ENCODE measurements at regions not wholly inside any gene's neighbourhood (a gene's known extent, or its start where the extent isn't known, plus 50 kb on each side); places are given as distances from the start of the nearest gene placed in this dataset.
"Not testable (repeated sequence)": the region's sequence is repeated elsewhere in the genome, so short reads cannot be mapped to it uniquely, and the experiment has no call there.

DNA sequence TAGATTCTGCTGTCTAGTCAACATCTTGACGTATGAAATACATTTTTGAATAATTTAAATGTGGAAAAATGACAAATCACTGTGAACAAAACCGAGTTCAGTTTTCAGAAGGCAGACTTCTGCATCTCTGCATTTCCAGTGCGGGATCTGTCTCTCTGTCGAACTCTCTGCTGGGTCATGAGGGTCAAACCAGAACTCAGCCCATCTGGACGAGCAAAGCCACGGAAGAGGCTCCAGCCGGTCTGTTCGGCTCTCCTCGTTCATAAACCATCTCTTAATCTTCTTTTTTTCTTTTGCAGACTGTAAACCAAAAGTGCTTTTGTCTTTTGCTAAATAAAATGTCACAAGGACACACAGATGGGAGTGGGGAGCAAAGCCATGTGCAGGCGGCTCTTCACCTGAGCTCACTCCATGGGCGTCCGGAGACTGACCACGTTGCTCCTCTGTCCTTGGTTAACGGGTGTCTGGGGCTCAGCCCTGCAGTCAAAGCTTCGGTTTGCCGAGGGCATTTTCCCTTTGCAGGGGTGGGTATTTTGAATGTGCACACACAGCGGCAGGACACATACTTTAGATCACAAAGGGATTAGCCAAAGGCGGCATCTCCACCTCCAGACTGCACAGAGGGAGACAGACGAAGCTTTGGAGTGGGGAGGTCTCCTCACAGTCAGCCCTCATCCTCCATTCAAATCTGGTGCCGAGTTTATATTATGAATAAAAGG, 737.9 kb upstream of the SALL3 start:
- no peak for DNase-seq

GRCh38 chr18:78242254-78242643, 737.4 kb upstream of the SALL3 start:
- DNase-seq, result no peak

DNA sequence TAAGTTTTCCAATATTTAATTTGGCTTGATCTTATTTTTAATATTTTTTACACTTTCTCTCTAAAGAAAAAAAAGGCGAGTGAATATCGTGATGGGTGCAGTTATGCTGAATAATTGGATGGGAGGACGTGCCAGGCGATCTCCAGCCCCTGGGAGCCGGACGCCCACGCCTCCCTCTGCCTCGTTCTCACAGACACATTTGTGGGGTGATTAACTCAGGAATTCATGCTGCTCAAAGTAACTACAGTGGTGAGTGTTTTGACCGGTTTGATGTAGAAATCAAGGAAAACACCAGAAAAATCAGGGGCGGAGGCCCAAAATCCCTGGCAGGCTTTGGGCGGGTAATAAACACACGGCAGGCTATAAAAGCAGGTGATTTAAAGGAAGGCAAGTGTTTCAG, 736.8 kb upstream of the SALL3 start:
- no peak for DNase-seq

DNA sequence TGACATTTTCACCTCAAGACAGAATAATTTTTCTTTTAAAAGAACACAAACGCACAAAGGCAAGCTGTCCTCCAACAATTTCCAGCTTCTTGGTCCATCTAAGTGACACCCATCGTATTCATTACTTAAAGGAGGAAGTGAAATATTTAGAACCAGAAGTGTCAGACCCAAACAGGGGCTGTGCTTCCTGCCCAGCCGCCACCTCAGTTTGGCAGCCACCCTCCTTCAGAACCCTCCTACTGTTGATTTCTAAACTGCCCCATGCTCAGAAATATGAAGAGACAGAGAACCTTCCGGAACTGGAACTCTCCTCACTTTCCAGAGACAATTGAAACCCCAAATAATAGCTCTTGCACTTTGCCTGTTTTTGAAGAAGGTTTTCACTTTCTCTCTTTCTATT, 734.8 kb upstream of the SALL3 start:
- DNase-seq, result no peak

GRCh38 chr18:78245451-78245850, 734.2 kb upstream of the SALL3 start:
- DNase-seq, result no peak

DNA sequence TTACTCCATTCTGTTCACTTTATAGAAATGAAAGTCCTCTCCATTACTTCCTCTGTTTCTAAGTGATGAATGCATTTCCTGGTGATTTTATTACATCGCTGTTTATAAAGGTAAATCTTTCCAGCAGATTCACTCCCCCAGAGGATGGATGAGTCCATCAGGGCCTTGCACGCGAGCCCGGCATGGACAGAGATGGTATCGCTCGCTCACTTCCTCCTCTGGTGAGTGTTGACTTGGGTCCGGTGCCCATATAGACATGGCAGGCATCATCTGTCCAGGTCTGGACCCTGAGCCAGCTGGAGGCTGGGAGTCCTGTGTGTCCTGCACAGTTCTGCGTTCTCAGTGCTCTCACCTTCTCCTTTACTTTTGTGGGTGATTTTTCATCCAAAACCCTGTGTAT, 733.6 kb upstream of the SALL3 start:
- no peak for DNase-seq

GRCh38 chr18:78246588-78246987, 733.0 kb upstream of the SALL3 start:
- no peak for DNase-seq

- no peak for DNase-seq
Measured at GRCh38 chr18:78247615-78248289, 731.9 kb upstream of the SALL3 start.

GRCh38 chr18:78255013-78255412, 724.6 kb upstream of the SALL3 start:
- no peak for DNase-seq

- peak; percentile 4 for DNase-seq
Measured at GRCh38 chr18:78268226-78268988, 711.2 kb upstream of the SALL3 start.

DNA sequence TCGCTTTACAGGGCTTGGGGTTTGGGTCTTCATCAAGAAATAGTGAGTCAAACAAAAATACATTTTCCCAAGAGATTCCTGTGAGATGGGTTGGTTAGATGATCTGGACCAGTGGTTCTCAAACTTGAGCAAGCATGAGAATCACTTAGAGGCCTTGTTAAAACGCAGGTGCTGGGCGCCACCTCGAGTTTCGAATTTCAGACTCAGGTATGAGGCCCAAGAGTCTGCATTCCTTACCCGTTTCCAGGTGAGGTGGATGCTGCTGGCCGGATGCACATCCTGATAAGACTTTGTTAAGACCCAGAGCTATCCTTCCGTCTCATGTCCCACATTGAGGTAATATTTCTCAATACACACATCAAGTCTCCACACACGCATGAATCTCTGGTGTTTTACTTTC, 707.8 kb upstream of the SALL3 start:
- no peak for DNase-seq

DNA sequence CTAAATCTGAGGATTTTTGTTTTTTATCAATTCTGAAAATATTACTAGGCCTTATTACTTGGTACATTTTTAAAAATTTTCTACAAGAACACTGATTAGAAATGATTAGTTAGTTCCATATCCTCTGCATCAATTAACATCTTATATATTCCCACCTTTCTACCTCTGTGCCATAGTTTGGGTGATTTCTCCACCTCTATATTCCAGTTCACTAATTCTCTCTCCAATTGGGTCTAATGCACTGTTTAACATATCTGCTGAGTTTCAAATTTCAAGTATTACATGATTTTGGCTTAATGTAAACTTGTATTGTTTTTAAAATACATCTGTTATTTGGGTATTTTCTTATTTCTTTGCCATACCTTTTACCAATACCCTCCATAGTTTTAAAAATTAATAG, 705.7 kb upstream of the SALL3 start:
- no peak for DNase-seq

- not testable (repeated sequence) for DNase-seq
Measured at GRCh38 chr18:78283425-78283824, 696.2 kb upstream of the SALL3 start.

DNA sequence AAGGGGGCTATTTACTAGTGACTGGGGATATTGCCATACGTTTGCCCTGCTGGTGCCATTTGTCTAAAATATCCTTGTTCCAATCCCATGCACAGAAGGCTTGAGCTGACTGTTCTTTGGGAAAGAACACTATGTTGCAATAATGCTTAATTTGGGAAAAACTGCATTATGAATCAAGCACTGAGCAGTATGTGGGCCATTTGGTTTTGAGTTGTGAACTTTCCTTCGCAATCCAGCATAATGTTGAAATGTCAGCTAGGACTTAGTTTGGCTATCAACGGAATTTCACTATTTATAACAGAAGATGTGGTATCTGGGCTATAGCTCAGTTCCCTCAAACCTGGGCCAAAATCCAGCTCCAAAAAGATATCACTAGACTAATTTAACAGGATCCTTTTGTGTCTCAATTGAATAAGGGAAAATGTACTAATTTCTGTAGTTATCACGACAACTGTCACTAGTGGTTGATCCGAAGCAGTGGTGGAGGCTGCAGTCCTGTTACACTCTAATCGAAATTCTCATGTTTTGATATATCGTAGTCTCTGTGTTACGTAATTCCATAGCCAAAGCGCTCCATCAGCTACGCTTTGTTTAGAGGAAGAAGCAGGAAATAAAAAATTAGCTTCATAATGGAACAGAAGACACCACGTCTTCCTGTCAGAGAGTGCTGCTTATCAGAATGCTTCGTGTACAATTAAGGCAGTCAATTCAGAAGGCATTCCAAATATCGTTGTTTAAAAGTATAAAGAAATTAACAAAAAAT, 686.8 kb upstream of the SALL3 start:
- DNase-seq, result no peak

- no peak for DNase-seq
Measured at GRCh38 chr18:78293540-78293939, 686.1 kb upstream of the SALL3 start.

- DNase-seq, result no peak
Measured at GRCh38 chr18:78293940-78294541, 685.6 kb upstream of the SALL3 start.

DNA sequence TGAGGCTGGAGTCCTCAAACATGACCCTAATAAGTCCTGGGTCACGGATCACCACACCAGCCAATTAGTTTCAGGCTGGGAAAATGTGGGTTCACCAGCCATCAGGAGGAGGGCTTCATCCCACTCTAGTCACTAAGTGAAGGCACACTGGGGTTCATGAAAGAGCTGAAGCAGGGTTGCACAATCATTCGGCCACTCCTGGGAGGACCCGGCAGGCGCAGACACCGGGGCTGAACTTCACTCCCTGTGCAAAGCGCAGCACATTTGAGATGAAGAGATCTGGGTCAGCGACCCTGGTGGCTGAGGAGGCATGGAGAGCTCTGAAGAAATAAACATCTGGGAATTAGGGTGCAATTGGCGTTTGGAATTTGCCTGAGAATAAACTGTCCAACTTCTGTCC, 684.4 kb upstream of the SALL3 start:
- DNase-seq, result no peak

- no peak for DNase-seq
Measured at GRCh38 chr18:78296166-78296565, 683.5 kb upstream of the SALL3 start.

DNA sequence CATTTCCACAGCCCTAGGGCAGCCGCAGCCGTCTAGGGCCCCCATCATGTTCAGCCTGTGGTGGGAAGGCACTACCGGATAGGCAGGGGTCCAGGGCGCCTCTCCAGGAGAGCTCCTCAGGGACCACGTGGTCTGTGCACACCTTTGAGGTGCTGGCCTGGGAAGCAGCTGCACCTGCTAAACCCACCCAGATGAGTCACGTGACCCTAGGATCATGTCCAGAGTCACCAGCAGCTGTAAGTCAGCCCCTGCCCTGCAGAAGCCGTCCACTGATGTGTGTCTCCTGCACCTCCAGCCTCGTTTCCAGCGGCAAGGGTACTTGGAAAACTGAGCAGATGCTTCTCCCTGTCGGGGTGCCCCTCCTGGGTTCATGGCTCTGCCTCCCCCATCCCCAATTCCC, 682.6 kb upstream of the SALL3 start:
- DNase-seq, result no peak

GRCh38 chr18:78303519-78304191, 676.0 kb upstream of the SALL3 start:
- DNase-seq, result no peak

DNA sequence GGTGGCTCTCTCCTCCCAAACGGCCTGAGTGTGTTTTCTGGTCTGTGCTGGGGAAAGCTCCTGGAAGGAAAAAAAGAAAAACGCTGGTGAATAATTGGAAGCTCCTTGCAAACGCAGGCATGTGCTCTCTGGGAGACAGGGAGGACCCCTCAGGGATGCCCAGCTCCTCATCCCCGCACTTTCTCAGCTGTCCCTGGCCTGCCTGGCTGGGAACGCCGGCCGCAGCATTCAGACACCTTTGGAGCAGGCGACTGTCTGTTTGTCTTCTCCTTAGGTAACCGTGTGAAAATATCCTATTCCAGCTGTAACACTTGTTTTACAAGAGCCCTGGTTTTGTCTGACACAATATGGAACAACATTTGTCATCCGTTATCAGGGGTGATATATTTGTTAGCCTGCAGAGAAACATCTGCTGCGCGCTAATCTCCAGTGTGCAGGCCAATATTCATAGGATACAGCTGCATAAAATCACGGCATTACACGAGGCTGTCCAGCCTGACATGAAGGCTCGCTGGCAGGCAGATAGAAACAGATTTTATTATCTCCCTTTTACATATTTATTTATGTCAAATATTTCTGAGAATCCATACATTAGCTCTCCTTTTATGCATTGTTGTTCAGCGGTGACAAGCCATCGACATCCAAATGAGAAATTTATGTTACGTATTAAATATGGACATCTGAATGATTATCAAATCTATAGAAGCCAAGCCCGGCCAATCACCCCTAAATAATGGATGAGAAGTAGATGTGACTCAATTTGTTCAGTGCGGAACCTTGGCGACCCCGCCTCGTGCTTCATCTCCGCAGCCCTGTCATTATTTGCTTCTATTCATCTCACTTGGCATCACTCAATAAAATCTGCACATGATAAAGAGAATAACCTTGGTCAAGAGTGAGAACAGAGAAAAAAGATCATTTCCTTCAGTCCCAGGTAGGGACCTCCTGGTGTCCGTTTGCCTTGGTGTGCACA, 675.1 kb upstream of the SALL3 start:
- no peak for DNase-seq
